ENCODE measurements at regions not wholly inside any gene's neighbourhood (a gene's known extent, or its start where the extent isn't known, plus 50 kb on each side); places are given as distances from the start of the nearest gene placed in this dataset.

- no peaks in the 10 kb centered on the region for H3K79me2 ChIP-seq (ENCODE audit: control insufficient read depth, low read length)
- H3F3A ChIP-seq (ENCODE audit: control insufficient read depth, insufficient read depth) = no peaks in the 10 kb centered on the region
- no peak overlapping the region for H3K4me2 ChIP-seq (ENCODE audit: low read length)
- peaks cover 2% of the 10 kb centered on the region; the same call in 1 of the 2 replicates for H3K9me3 ChIP-seq (ENCODE audit: control insufficient read depth, insufficient read depth, low read length)
- no peaks in the 10 kb centered on the region for H4K20me1 ChIP-seq (ENCODE audit: control insufficient read depth, insufficient read depth, low read depth, low read length)
- TF ChIP-seq EZH2phosphoT487 (IDR thresholded peaks at IDR 0.05; ENCODE audit: borderline replicate concordance, low read length) = no peak
- TF ChIP-seq CTCF (IDR thresholded peaks at IDR 0.05; ENCODE audit: low read depth, low read length, poor library complexity, severe bottlenecking) = no peak
- H3K9me2 ChIP-seq (replicated peaks; ENCODE audit: control insufficient read depth, low read length) = no peaks in the 10 kb centered on the region
- no peaks in the 10 kb centered on the region for H3K27me3 ChIP-seq (ENCODE audit: control insufficient read depth, low read length)
- H3K27ac ChIP-seq (ENCODE audit: low read depth, low read length) = no peak overlapping the region
- H3K4me1 ChIP-seq (ENCODE audit: control insufficient read depth, low read length) = no peaks in the 10 kb centered on the region
- H3K4me3 ChIP-seq (ENCODE audit: low read length) = no peak overlapping the region
- no peaks in the 10 kb centered on the region for H3K36me3 ChIP-seq (ENCODE audit: control insufficient read depth, low read length)
Observed at GRCh38 chr5:18171684-18172083, 537.4 kb downstream of the TAF11L14 start.

- no peaks in the 10 kb centered on the region for H3K4me1 ChIP-seq (ENCODE audit: control insufficient read depth, low read length)
- no peaks in the 10 kb centered on the region for H3F3A ChIP-seq (ENCODE audit: control insufficient read depth, insufficient read depth)
- H4K20me1 ChIP-seq (ENCODE audit: control insufficient read depth, insufficient read depth, low read depth, low read length) = no peaks in the 10 kb centered on the region
- H3K79me2 ChIP-seq (ENCODE audit: control insufficient read depth, low read length) = no peaks in the 10 kb centered on the region
- no peaks in the 10 kb centered on the region for H3K36me3 ChIP-seq (ENCODE audit: control insufficient read depth, low read length)
- no peak overlapping the region for H3K27ac ChIP-seq (ENCODE audit: low read depth, low read length)
- no peaks in the 10 kb centered on the region for H3K9me2 ChIP-seq (replicated peaks; ENCODE audit: control insufficient read depth, low read length)
- H3K9me3 ChIP-seq (ENCODE audit: control insufficient read depth, insufficient read depth, low read length) = no peaks in the 10 kb centered on the region
- H3K27me3 ChIP-seq (ENCODE audit: control insufficient read depth, low read length) = no peaks in the 10 kb centered on the region
- no peak overlapping the region for H3K4me3 ChIP-seq (ENCODE audit: low read length)
- H3K4me2 ChIP-seq (ENCODE audit: low read length) = no peak overlapping the region
- TF ChIP-seq CTCF (IDR thresholded peaks at IDR 0.05; ENCODE audit: low read depth, low read length, poor library complexity, severe bottlenecking) (no peak), EZH2phosphoT487 (IDR thresholded peaks at IDR 0.05; ENCODE audit: borderline replicate concordance, low read length) (no peak)
Observed at GRCh38 chr5:18179579-18179978, 545.3 kb downstream of the TAF11L14 start.

DNA sequence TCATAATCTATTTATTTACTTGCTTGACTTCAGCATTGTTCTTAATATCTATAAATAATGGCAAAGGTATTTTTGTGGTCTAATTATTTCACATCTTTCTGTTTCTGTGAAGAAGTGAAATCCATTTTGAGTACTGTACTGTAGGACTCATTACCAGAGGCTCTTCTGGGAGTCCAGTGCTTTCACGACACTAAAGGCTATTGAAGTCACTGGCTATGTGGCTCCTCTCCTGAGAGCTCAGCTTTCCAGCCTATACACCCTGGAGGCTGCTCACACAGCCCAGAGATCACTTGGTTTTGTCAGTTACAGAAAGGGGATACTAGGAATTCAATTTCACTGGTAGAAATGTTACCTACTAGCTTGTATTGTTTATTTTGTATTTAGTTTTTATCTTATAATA lies 547.3 kb downstream of the TAF11L14 start:
- Histone ChIP-seq H3K9me3 (ENCODE audit: control insufficient read depth, insufficient read depth, low read length) (no peaks in the 10 kb centered on the region), H3F3A (ENCODE audit: control insufficient read depth, insufficient read depth) (no peaks in the 10 kb centered on the region), H3K4me2 (ENCODE audit: low read length) (no peak overlapping the region), H4K20me1 (ENCODE audit: control insufficient read depth, insufficient read depth, low read depth, low read length) (no peaks in the 10 kb centered on the region), H3K27ac (ENCODE audit: low read depth, low read length) (no peak overlapping the region), H3K79me2 (ENCODE audit: control insufficient read depth, low read length) (no peaks in the 10 kb centered on the region), H3K36me3 (ENCODE audit: control insufficient read depth, low read length) (no peaks in the 10 kb centered on the region), H3K9me2 (replicated peaks; ENCODE audit: control insufficient read depth, low read length) (no peaks in the 10 kb centered on the region), H3K27me3 (ENCODE audit: control insufficient read depth, low read length) (no peaks in the 10 kb centered on the region), H3K4me1 (ENCODE audit: control insufficient read depth, low read length) (no peaks in the 10 kb centered on the region), H3K4me3 (ENCODE audit: low read length) (no peak overlapping the region)
- no peak for TF ChIP-seq CTCF (IDR thresholded peaks at IDR 0.05; ENCODE audit: low read depth, low read length, poor library complexity, severe bottlenecking)

DNA sequence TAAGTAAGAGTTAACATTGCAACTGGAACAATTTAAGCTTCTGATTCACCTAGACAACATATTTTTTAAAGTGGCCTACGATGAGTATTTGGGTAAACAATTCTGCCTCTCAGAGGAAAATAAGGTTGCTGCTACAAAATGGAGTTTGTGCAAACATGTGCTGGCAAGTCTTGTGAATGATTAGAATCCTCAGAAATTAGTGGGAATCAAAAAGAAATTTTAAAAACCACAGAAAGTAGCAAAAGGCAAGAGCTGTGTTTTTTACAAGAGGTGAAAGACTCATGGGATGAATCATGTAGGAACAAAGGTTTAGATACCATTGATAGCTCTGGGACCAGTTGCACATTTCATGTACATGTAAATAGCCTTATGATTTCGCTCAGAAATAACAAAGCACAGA lies 561.6 kb downstream of the TAF11L14 start:
- Histone ChIP-seq H3K36me3 (ENCODE audit: control insufficient read depth, low read length) (no peaks in the 10 kb centered on the region), H3K4me2 (ENCODE audit: low read length) (no peak overlapping the region), H3K4me3 (ENCODE audit: low read length) (no peak overlapping the region), H3F3A (ENCODE audit: control insufficient read depth, insufficient read depth) (no peaks in the 10 kb centered on the region), H3K27ac (ENCODE audit: low read depth, low read length) (no peak overlapping the region), H3K79me2 (ENCODE audit: control insufficient read depth, low read length) (no peaks in the 10 kb centered on the region), H3K27me3 (ENCODE audit: control insufficient read depth, low read length) (no peaks in the 10 kb centered on the region), H3K9me3 (ENCODE audit: control insufficient read depth, insufficient read depth, low read length) (no peaks in the 10 kb centered on the region; the same call in 1 of the 2 replicates), H3K9me2 (replicated peaks; ENCODE audit: control insufficient read depth, low read length) (no peaks in the 10 kb centered on the region), H4K20me1 (ENCODE audit: control insufficient read depth, insufficient read depth, low read depth, low read length) (no peaks in the 10 kb centered on the region), H3K4me1 (ENCODE audit: control insufficient read depth, low read length) (no peaks in the 10 kb centered on the region)
- TF ChIP-seq CTCF (IDR thresholded peaks at IDR 0.05; ENCODE audit: low read depth, low read length, poor library complexity, severe bottlenecking) (no peak), EZH2phosphoT487 (IDR thresholded peaks at IDR 0.05; ENCODE audit: borderline replicate concordance, low read length) (no peak)
